Activated CD8-positive, alpha-beta memory T cell treated with anti-CD3 and anti-CD28 coated beads, Interleukin-2, amount 50 U/mL, for 1 hour (primary cell): ENCODE measurements at regions not wholly inside any gene's neighbourhood (a gene's known extent, or its start where the extent isn't known, plus 50 kb on each side); places are given as distances from the start of the nearest gene placed in this dataset.
"Not testable (repeated sequence)": the region's sequence is repeated elsewhere in the genome, so short reads cannot be mapped to it uniquely, and the experiment has no call there.

ENCODE experiments used
- DNase-seq: peaks from one replicate; pipeline ENCODE4 v3.0.0-alpha.2; 2020; ENCODE audit errors: extremely low read depth

- no peak for DNase-seq
Measured at GRCh38 chr17:51387986-51388385, 127.6 kb downstream of the UTP18 start.

GRCh38 chr17:51389875-51390274 is 129.5 kb downstream of the UTP18 start:
- DNase-seq, result no peak

GRCh38 chr17:51391982-51392654 is 131.8 kb downstream of the UTP18 start:
- no peak for DNase-seq

GRCh38 chr17:51395621-51396020 is 135.3 kb downstream of the UTP18 start:
- no peak for DNase-seq

- no peak for DNase-seq
Measured at GRCh38 chr17:51397361-51398127, 137.2 kb downstream of the UTP18 start.

- no peak for DNase-seq
Measured at GRCh38 chr17:51398128-51398525, 137.8 kb downstream of the UTP18 start.

- DNase-seq, result no peak
Measured at GRCh38 chr17:51398687-51399086, 138.3 kb downstream of the UTP18 start.

GRCh38 chr17:51401279-51401678 is 140.9 kb downstream of the UTP18 start:
- no peak for DNase-seq

GRCh38 chr17:51402899-51403298 is 142.6 kb downstream of the UTP18 start:
- no peak for DNase-seq

- no peak for DNase-seq
Measured at GRCh38 chr17:51407576-51407975, 147.2 kb downstream of the UTP18 start.

- DNase-seq, result no peak
Measured at GRCh38 chr17:51419476-51419875, 159.1 kb downstream of the UTP18 start.

- DNase-seq, result no peak
Measured at GRCh38 chr17:51421525-51421924, 161.2 kb downstream of the UTP18 start.

- DNase-seq, result no peak
Measured at GRCh38 chr17:51422634-51423033, 162.3 kb downstream of the UTP18 start.

- no peak for DNase-seq
Measured at GRCh38 chr17:51423421-51424160, 163.2 kb downstream of the UTP18 start.

GRCh38 chr17:51425773-51426172 is 165.4 kb downstream of the UTP18 start:
- DNase-seq, result no peak

- DNase-seq, result no peak
Measured at GRCh38 chr17:51427323-51427811, 167.0 kb downstream of the UTP18 start.

- DNase-seq, result peak; percentile 36
Measured at GRCh38 chr17:51427856-51428255, 167.5 kb downstream of the UTP18 start.

GRCh38 chr17:51428668-51429495 is 168.5 kb downstream of the UTP18 start:
- DNase-seq, result no peak

GRCh38 chr17:51429938-51430337 is 169.6 kb downstream of the UTP18 start:
- DNase-seq, result not testable (repeated sequence)

GRCh38 chr17:51430591-51430990 is 170.2 kb downstream of the UTP18 start:
- DNase-seq, result no peak

GRCh38 chr17:51434434-51435170 is 174.3 kb downstream of the UTP18 start:
- no peak for DNase-seq
